ENCODE measurements at regions not wholly inside any gene's neighbourhood (a gene's known extent, or its start where the extent isn't known, plus 50 kb on each side); places are given as distances from the start of the nearest gene placed in this dataset.
"Not testable (repeated sequence)": the region's sequence is repeated elsewhere in the genome, so short reads cannot be mapped to it uniquely, and the experiment has no call there.

- TF ChIP-seq CTCF (optimal IDR thresholded peaks at IDR 0.05 in 1 of 3, IDR thresholded peaks at IDR 0.05 in 1 of 3, conservative IDR thresholded peaks at IDR 0.05 in 1 of 3; ENCODE audit: extremely low read depth in 1 of 3, insufficient read depth in 2 of 3, low read length in 3 of 3); EZH2 (IDR thresholded peaks at IDR 0.05; ENCODE audit: low read length): not testable (repeated sequence)
Observed at GRCh38 chr20:52029129-52029528, 162.4 kb downstream of the ZFP64 start.
